ENCODE measurements at regions not wholly inside any gene's neighbourhood (a gene's known extent, or its start where the extent isn't known, plus 50 kb on each side); places are given as distances from the start of the nearest gene placed in this dataset.

- TF ChIP-seq, protein P1, sequence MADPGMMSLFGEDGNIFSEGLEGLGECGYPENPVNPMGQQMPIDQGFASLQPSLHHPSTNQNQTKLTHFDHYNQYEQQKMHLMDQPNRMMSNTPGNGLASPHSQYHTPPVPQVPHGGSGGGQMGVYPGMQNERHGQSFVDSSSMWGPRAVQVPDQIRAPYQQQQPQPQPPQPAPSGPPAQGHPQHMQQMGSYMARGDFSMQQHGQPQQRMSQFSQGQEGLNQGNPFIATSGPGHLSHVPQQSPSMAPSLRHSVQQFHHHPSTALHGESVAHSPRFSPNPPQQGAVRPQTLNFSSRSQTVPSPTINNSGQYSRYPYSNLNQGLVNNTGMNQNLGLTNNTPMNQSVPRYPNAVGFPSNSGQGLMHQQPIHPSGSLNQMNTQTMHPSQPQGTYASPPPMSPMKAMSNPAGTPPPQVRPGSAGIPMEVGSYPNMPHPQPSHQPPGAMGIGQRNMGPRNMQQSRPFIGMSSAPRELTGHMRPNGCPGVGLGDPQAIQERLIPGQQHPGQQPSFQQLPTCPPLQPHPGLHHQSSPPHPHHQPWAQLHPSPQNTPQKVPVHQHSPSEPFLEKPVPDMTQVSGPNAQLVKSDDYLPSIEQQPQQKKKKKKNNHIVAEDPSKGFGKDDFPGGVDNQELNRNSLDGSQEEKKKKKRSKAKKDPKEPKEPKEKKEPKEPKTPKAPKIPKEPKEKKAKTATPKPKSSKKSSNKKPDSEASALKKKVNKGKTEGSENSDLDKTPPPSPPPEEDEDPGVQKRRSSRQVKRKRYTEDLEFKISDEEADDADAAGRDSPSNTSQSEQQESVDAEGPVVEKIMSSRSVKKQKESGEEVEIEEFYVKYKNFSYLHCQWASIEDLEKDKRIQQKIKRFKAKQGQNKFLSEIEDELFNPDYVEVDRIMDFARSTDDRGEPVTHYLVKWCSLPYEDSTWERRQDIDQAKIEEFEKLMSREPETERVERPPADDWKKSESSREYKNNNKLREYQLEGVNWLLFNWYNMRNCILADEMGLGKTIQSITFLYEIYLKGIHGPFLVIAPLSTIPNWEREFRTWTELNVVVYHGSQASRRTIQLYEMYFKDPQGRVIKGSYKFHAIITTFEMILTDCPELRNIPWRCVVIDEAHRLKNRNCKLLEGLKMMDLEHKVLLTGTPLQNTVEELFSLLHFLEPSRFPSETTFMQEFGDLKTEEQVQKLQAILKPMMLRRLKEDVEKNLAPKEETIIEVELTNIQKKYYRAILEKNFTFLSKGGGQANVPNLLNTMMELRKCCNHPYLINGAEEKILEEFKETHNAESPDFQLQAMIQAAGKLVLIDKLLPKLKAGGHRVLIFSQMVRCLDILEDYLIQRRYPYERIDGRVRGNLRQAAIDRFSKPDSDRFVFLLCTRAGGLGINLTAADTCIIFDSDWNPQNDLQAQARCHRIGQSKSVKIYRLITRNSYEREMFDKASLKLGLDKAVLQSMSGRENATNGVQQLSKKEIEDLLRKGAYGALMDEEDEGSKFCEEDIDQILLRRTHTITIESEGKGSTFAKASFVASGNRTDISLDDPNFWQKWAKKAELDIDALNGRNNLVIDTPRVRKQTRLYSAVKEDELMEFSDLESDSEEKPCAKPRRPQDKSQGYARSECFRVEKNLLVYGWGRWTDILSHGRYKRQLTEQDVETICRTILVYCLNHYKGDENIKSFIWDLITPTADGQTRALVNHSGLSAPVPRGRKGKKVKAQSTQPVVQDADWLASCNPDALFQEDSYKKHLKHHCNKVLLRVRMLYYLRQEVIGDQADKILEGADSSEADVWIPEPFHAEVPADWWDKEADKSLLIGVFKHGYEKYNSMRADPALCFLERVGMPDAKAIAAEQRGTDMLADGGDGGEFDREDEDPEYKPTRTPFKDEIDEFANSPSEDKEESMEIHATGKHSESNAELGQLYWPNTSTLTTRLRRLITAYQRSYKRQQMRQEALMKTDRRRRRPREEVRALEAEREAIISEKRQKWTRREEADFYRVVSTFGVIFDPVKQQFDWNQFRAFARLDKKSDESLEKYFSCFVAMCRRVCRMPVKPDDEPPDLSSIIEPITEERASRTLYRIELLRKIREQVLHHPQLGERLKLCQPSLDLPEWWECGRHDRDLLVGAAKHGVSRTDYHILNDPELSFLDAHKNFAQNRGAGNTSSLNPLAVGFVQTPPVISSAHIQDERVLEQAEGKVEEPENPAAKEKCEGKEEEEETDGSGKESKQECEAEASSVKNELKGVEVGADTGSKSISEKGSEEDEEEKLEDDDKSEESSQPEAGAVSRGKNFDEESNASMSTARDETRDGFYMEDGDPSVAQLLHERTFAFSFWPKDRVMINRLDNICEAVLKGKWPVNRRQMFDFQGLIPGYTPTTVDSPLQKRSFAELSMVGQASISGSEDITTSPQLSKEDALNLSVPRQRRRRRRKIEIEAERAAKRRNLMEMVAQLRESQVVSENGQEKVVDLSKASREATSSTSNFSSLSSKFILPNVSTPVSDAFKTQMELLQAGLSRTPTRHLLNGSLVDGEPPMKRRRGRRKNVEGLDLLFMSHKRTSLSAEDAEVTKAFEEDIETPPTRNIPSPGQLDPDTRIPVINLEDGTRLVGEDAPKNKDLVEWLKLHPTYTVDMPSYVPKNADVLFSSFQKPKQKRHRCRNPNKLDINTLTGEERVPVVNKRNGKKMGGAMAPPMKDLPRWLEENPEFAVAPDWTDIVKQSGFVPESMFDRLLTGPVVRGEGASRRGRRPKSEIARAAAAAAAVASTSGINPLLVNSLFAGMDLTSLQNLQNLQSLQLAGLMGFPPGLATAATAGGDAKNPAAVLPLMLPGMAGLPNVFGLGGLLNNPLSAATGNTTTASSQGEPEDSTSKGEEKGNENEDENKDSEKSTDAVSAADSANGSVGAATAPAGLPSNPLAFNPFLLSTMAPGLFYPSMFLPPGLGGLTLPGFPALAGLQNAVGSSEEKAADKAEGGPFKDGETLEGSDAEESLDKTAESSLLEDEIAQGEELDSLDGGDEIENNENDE (IDR thresholded peaks at IDR 0.05; ENCODE audit: insufficient replicate concordance, low read length): no peak
- no peak for TF ChIP-seq RBBP5 (IDR thresholded peaks at IDR 0.05; ENCODE audit: borderline replicate concordance, low read depth, low read length)
- TF ChIP-seq SUZ12 (IDR thresholded peaks at IDR 0.05; ENCODE audit: low read length): no peak
- TF ChIP-seq RXRA (IDR thresholded peaks at IDR 0.05; ENCODE audit: insufficient read depth, low read depth, low read length): no peak
These were observed 79.0 kb upstream of the SGO1 start (continued) for GRCh38 chr3:20264900-20265567.
